IPS-20b (cell line): ENCODE measurements at regions not wholly inside any gene's neighbourhood (a gene's known extent, or its start where the extent isn't known, plus 50 kb on each side); places are given as distances from the start of the nearest gene placed in this dataset.

Source experiments
- H3K27ac ChIP-seq: one replicate; pipeline ENCODE4 v1.5.1; 2013; ENCODE audit warnings: low read length
- H3K27me3 ChIP-seq: 2 replicates; pipeline ENCODE4 v1.6.1; 2013; ENCODE audit warnings: mild to moderate bottlenecking, low read length, inconsistent platforms; ENCODE audit not compliant: insufficient read depth
- H3K36me3 ChIP-seq: 2 replicates; pipeline ENCODE4 v1.6.1; 2013; ENCODE audit warnings: low read depth, mild to moderate bottlenecking, inconsistent platforms, low read length, moderate library complexity; ENCODE audit not compliant: insufficient read depth
- H3K4me1 ChIP-seq: 2 replicates; pipeline ENCODE4 v1.6.1; 2013; ENCODE audit warnings: mild to moderate bottlenecking, control low read depth, inconsistent platforms, low read length, moderate library complexity; ENCODE audit not compliant: insufficient read depth
- H3K4me3 ChIP-seq: 2 replicates; pipeline ENCODE4 v1.5.1; 2013; ENCODE audit warnings: mild to moderate bottlenecking, low read length, inconsistent platforms
- H3K9ac ChIP-seq: 2 replicates; pipeline ENCODE4 v1.6.1; 2013; ENCODE audit warnings: low read depth, mild to moderate bottlenecking, inconsistent platforms, low read length, moderate library complexity
- H3K9me3 ChIP-seq: 2 replicates; pipeline ENCODE4 v1.6.1; 2013; ENCODE audit warnings: mild to moderate bottlenecking, low read depth, low read length, inconsistent platforms; ENCODE audit not compliant: insufficient read depth

DNA sequence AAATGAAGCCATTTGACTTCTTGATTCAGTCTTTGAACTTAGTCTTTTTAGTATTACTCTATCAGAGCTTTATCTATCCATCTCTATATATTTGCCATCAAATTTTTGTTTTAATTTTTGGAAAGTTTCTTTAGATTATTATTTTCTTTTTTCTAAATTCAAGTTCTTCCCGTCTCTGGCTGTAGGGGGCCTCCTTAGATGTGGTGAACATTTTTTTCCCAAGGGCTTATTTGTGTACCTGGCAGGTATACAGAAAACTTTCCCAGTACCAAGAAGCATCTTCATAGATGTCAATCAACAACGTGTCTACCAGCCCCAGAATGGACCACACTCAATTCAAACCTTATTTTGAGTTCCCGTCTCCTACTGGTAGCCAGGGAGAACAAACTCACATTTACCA is 486.8 kb upstream of the CNTN4 start:
- H3K27ac ChIP-seq = no peak overlapping the region
- H3K9me3 ChIP-seq = no peaks in the 10 kb centered on the region
- H3K4me1 ChIP-seq = no peaks in the 10 kb centered on the region
- no peak overlapping the region for H3K9ac ChIP-seq
- no peaks in the 10 kb centered on the region for H3K36me3 ChIP-seq
- no peaks in the 10 kb centered on the region for H3K27me3 ChIP-seq
- no peak overlapping the region for H3K4me3 ChIP-seq

GRCh38 chr3:1613962-1614361 is 484.7 kb upstream of the CNTN4 start:
- no peaks in the 10 kb centered on the region for H3K36me3 ChIP-seq
- H3K9me3 ChIP-seq = no peaks in the 10 kb centered on the region
- H3K27me3 ChIP-seq = no peaks in the 10 kb centered on the region
- H3K4me3 ChIP-seq = no peak overlapping the region
- H3K9ac ChIP-seq = no peak overlapping the region
- no peaks in the 10 kb centered on the region for H3K4me1 ChIP-seq
- H3K27ac ChIP-seq = no peak overlapping the region

DNA sequence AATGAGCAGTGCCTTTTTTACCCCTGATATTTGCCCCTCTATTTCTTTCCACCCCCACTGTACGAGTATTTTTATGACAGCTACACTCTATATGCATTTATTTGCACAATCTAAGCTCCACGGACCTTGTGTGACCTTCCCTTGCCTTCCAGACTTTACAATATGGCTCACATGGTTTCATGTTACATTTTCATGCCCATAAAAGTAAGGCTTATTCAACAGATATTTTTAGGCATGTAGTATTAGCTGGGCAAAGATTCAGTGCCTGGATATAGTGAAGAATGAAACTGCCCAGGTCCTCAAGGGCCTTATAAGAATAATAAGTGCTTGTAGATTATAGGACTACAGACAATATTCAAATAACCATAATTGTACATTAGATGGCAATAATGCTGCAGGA is 481.9 kb upstream of the CNTN4 start:
- Histone ChIP-seq H3K4me3 (no peak overlapping the region), H3K27ac (no peak overlapping the region), H3K4me1 (no peaks in the 10 kb centered on the region), H3K9me3 (no peaks in the 10 kb centered on the region), H3K27me3 (no peaks in the 10 kb centered on the region), H3K36me3 (no peaks in the 10 kb centered on the region), H3K9ac (no peak overlapping the region)

GRCh38 chr3:1623896-1624295 is 474.8 kb upstream of the CNTN4 start:
- Histone ChIP-seq H3K27ac (no peak overlapping the region), H3K36me3 (no peaks in the 10 kb centered on the region), H3K9me3 (no peaks in the 10 kb centered on the region), H3K27me3 (no peaks in the 10 kb centered on the region), H3K4me1 (no peaks in the 10 kb centered on the region), H3K9ac (no peak overlapping the region), H3K4me3 (no peak overlapping the region)

DNA sequence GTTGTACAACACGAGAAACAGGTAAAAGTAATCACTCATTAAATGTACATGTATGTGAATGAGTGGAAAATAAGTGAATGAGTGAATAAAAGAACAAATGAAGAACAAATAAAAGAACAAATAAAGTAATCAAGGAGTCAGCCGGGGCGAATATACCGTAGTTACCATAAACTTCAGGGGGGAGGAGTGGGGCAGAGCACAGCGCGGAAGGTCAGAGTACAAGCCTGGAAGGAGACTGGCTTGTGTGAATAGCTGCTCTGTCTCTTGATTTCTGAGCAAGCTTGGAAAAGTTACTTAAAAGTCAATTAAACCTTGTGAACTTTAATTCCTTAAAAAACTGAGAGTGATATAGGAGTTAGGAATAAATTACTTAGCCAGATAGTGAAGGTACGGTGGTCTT is 466.5 kb upstream of the CNTN4 start:
- H3K4me3 ChIP-seq = no peak overlapping the region

DNA sequence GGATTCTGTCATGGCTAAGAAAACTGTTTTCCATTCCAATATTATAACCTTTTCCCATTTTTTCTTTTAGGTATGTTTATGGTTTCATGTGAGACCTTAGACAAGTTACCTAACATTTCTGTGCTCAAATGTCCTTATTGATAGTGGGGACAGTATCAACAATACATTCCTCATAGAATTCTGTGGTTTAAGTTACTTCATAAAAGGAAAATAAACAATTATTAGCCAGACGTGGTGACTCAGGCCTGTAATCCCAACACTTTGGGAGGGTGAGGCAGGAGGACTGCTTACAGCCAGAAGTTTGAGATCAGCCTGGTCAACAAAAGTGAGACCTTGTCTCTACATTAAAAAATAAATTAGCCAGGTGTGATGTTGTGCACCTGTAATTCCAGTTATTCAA is 436.8 kb upstream of the CNTN4 start:
- Histone ChIP-seq H3K4me3 (no peak overlapping the region), H3K27ac (no peak overlapping the region), H3K27me3 (no peaks in the 10 kb centered on the region), H3K9me3 (no peaks in the 10 kb centered on the region), H3K4me1 (no peaks in the 10 kb centered on the region), H3K36me3 (no peaks in the 10 kb centered on the region), H3K9ac (no peak overlapping the region)

More for the DNA sequence above, 466.5 kb upstream of the CNTN4 start:
- Histone ChIP-seq H3K27ac (no peak overlapping the region), H3K9ac (no peak overlapping the region), H3K4me1 (peaks cover 5% of the 10 kb centered on the region; the same call in 1 of the 2 replicates), H3K9me3 (no peaks in the 10 kb centered on the region), H3K36me3 (no peaks in the 10 kb centered on the region), H3K27me3 (no peaks in the 10 kb centered on the region)

- Histone ChIP-seq H3K9ac (no peak overlapping the region), H3K9me3 (no peaks in the 10 kb centered on the region), H3K27ac (no peak overlapping the region), H3K36me3 (no peaks in the 10 kb centered on the region), H3K4me1 (no peaks in the 10 kb centered on the region), H3K27me3 (no peaks in the 10 kb centered on the region), H3K4me3 (no peak overlapping the region)
Observed at GRCh38 chr3:1664266-1664665, 434.4 kb upstream of the CNTN4 start.

GRCh38 chr3:1666865-1667264 is 431.8 kb upstream of the CNTN4 start:
- Histone ChIP-seq H3K4me1 (no peaks in the 10 kb centered on the region), H3K36me3 (no peaks in the 10 kb centered on the region), H3K27me3 (no peaks in the 10 kb centered on the region), H3K9me3 (no peaks in the 10 kb centered on the region), H3K9ac (no peak overlapping the region), H3K27ac (no peak overlapping the region), H3K4me3 (no peak overlapping the region)

GRCh38 chr3:1677576-1678156 is 421.0 kb upstream of the CNTN4 start:
- no peak overlapping the region for H3K27ac ChIP-seq
- H3K27me3 ChIP-seq = no peaks in the 10 kb centered on the region

GRCh38 chr3:1692428-1692827 is 406.2 kb upstream of the CNTN4 start:
- H3K27ac ChIP-seq = no peak overlapping the region
- no peaks in the 10 kb centered on the region for H3K27me3 ChIP-seq
- no peaks in the 10 kb centered on the region for H3K4me1 ChIP-seq
- no peaks in the 10 kb centered on the region for H3K36me3 ChIP-seq
- H3K4me3 ChIP-seq = no peak overlapping the region
- no peak overlapping the region for H3K9ac ChIP-seq
- no peaks in the 10 kb centered on the region for H3K9me3 ChIP-seq

More at GRCh38 chr3:1677576-1678156, 421.0 kb upstream of the CNTN4 start:
- no peak overlapping the region for H3K9ac ChIP-seq
- no peak overlapping the region for H3K4me3 ChIP-seq
- no peaks in the 10 kb centered on the region for H3K4me1 ChIP-seq
- no peaks in the 10 kb centered on the region for H3K36me3 ChIP-seq
- H3K9me3 ChIP-seq = peaks cover 5% of the 10 kb centered on the region

DNA sequence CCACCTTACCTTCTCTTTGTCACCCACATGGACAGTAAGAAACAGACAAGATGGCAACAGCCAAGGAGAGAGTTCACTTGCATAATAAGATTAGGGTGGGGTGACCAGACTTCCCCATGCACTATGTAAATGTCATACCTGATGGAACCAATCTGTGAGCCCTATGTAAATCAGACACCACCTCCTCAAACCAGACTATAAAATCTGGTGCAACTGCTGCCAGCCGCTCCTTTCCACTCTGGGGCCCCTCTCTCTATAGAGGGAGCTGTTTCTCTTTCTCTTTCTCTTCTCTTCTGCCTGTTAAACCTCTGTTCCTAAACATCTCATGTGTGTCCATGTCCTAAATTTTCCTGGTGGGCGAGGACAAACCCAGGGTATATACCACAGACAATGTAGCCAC is 405.5 kb upstream of the CNTN4 start:
- H3K27me3 ChIP-seq = no peaks in the 10 kb centered on the region
- no peak overlapping the region for H3K4me3 ChIP-seq
- no peaks in the 10 kb centered on the region for H3K4me1 ChIP-seq
- no peak overlapping the region for H3K9ac ChIP-seq
- H3K27ac ChIP-seq = no peak overlapping the region
- no peaks in the 10 kb centered on the region for H3K36me3 ChIP-seq
- no peaks in the 10 kb centered on the region for H3K9me3 ChIP-seq

DNA sequence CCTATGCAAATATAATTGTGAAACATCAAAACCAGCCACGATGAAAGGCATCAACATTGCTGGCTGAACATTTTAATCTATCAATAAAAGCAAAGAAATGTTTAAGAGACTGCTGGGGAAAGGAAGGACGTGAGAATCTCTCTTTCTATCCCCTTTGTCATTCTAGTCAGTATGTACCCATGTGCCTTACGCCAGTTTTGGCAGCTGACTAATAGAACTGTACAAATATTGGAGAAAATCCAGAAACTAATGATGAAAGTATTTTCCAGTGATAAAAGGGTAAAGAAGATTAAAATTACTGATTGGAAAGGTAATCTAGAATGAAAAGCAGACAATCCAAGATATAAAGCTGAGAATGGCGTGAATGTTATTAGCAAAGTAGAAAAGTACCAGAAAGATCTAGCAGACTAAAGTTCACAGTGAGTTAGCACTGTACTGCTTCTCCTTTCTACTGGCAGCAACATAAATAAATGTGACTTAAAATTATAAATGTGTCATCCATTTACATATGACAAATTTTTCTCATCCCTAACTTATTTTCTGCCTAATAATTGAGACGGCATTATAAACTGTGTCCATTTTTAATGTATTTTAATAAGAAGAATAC is 401.9 kb upstream of the CNTN4 start:
- Histone ChIP-seq H3K4me3 (no peak overlapping the region), H3K27ac (no peak overlapping the region), H3K36me3 (no peaks in the 10 kb centered on the region), H3K9ac (no peak overlapping the region), H3K4me1 (no peaks in the 10 kb centered on the region), H3K9me3 (no peaks in the 10 kb centered on the region), H3K27me3 (no peaks in the 10 kb centered on the region)
